GM12873 (cell line): ENCODE measurements at regions not wholly inside any gene's neighbourhood (a gene's known extent, or its start where the extent isn't known, plus 50 kb on each side); places are given as distances from the start of the nearest gene placed in this dataset.

Experiments
- CTCF ChIP-seq: IDR thresholded peaks from 2 replicates; pipeline ENCODE4 v1.5.1; 2012; ENCODE audit warnings: low read depth, mild to moderate bottlenecking, moderate library complexity, low read length, control low read depth; ENCODE audit not compliant: insufficient read depth; ENCODE audit errors: missing control alignments

- no peak for TF ChIP-seq CTCF
Observed at GRCh38 chr10:124153023-124153826, 59.8 kb upstream of the CHST15 start.

GRCh38 chr10:124152139-124153022 lies 59.0 kb upstream of the CHST15 start:
- TF ChIP-seq CTCF, result no peak

- no peak for TF ChIP-seq CTCF
Observed at GRCh38 chr10:124151466-124152095, 58.2 kb upstream of the CHST15 start.

- no peak for TF ChIP-seq CTCF
Observed at GRCh38 chr10:124150807-124151417, 57.5 kb upstream of the CHST15 start.

- no peak for TF ChIP-seq CTCF
Observed at GRCh38 chr10:124150189-124150806, 56.9 kb upstream of the CHST15 start.

- TF ChIP-seq CTCF, result no peak
Observed at GRCh38 chr10:124149189-124150042, 56.0 kb upstream of the CHST15 start.
